Prostate gland (tissue), 2 donors: ENCODE measurements at regions not wholly inside any gene's neighbourhood (a gene's known extent, or its start where the extent isn't known, plus 50 kb on each side); places are given as distances from the start of the nearest gene placed in this dataset.

Source experiments
- POLR2A ChIP-seq: fragments of 450-650 bp; IDR thresholded peaks from one replicate; pipeline ENCODE4 v1.6.1; 2016; ENCODE audit warnings: antibody characterized with exemption, mild to moderate bottlenecking
- TF ChIP-seq, protein P1 (sequence below), 4 experiments: fragments of 200-600 bp in 2 of 4; fragments of 450-650 bp in 2 of 4; sonication (generic) in 2 of 4; IDR thresholded peaks; 1 replicate in 3 of 4; 2 replicates in 1 of 4; pipeline ENCODE4 v1.5.1; 2016 to 2019; ENCODE audit warnings: antibody characterized with exemption in 4 of 4, mild to moderate bottlenecking in 2 of 4, moderate library complexity in 2 of 4

DNA sequence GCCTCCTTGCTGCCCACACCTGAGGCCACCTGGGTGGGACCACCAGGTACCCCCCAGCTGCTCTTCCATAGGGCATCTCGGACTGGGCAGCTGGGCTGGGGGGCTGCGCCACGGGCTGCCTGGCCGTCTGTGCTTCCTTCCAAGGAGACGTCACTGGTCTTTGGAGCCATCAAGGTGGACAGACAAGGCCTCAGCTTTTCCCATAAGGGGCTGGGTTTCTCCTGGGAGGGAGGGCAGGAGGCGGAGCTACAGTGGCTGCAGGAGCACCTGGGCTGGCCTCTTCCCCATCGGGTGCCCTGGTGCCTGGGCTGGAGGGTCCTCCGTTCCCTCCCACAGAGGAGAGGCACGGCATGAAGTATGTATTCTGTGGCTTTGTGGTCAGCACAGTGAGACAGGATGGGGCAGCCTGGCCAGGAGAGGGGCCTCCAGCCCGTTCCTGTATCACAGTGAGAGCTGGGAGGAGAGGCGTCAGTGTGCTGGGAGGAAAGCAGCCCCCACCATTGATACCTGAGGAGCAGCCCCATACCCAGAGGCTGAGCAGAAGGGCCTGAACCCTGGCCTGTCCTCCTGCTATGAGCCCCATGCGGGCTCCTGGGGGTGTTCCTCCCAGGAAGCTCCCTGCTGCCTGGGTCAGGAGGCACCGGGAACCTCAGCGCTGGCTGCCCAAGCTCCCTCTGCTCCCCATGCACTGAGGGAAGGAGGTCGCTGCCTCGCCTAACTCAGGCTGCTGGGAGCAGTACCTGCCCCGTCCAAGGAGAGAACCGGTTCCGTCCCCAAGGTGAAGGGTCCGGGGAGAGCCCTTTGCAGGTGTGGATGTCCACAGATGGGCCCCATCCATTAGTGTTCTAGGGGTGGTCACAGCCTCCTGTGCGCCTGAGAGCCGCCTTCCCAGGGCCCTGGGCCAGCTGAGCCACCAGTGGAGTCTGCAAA, 1075.0 kb downstream of the BRD1 start:
- TF ChIP-seq, protein P1, sequence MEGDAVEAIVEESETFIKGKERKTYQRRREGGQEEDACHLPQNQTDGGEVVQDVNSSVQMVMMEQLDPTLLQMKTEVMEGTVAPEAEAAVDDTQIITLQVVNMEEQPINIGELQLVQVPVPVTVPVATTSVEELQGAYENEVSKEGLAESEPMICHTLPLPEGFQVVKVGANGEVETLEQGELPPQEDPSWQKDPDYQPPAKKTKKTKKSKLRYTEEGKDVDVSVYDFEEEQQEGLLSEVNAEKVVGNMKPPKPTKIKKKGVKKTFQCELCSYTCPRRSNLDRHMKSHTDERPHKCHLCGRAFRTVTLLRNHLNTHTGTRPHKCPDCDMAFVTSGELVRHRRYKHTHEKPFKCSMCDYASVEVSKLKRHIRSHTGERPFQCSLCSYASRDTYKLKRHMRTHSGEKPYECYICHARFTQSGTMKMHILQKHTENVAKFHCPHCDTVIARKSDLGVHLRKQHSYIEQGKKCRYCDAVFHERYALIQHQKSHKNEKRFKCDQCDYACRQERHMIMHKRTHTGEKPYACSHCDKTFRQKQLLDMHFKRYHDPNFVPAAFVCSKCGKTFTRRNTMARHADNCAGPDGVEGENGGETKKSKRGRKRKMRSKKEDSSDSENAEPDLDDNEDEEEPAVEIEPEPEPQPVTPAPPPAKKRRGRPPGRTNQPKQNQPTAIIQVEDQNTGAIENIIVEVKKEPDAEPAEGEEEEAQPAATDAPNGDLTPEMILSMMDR (IDR thresholded peaks at IDR 0.05), result no peak
- no peak for TF ChIP-seq POLR2A
